MCF 10A (cell line): ENCODE measurements at regions not wholly inside any gene's neighbourhood (a gene's known extent, or its start where the extent isn't known, plus 50 kb on each side); places are given as distances from the start of the nearest gene placed in this dataset.
"Not testable (repeated sequence)": the region's sequence is repeated elsewhere in the genome, so short reads cannot be mapped to it uniquely, and the experiment has no call there.

Experiments
- BruUV-seq: library from RNA; stranded (reverse); fragments of 400-500 nt; replicated peaks from 2 replicates; lab custom pipeline; 2021; lab: Mats Ljungman, UMichigan
- CTCF ChIA-PET: fragments of 300-600 bp; sonication (Branson Sonifier 250); formaldehyde crosslinking; extraction: SDS; loops from one replicate; lab custom pipeline; 2021; ENCODE audit warnings: antibody characterized with exemption, inconsistent platforms; lab: Yijun Ruan, JAX
- POLR2A ChIA-PET: fragments of 300-600, 350-650 bp; sonication (Branson Sonifier 250); formaldehyde crosslinking; extraction: SDS; loops from one replicate; lab custom pipeline; 2020; ENCODE audit warnings: antibody characterized with exemption, inconsistent platforms; lab: Yijun Ruan, JAX
- DNase-seq: peaks from one replicate; pipeline ENCODE4 v3.0.0-alpha.2; 2018; ENCODE audit not compliant: unreplicated experiment
- H3K27ac Mint-ChIP-seq: one replicate; pipeline ENCODE4 v1.8.0; 2022; ENCODE audit warnings: mild to moderate bottlenecking, low read depth, mixed read lengths; ENCODE audit not compliant: unreplicated experiment
- H3K27me3 Mint-ChIP-seq: one replicate; pipeline ENCODE4 v1.8.0; 2022; ENCODE audit warnings: mixed read lengths; ENCODE audit not compliant: insufficient read depth, unreplicated experiment
- H3K36me3 Mint-ChIP-seq: one replicate; pipeline ENCODE4 v1.8.0; 2022; ENCODE audit warnings: mild to moderate bottlenecking, moderate library complexity, mixed read lengths; ENCODE audit not compliant: insufficient read depth, unreplicated experiment
- H3K4me1 Mint-ChIP-seq: one replicate; pipeline ENCODE4 v1.8.0; 2022; ENCODE audit warnings: mixed read lengths; ENCODE audit not compliant: insufficient read depth, unreplicated experiment
- H3K4me3 Mint-ChIP-seq: one replicate; pipeline ENCODE4 v1.8.0; 2022; ENCODE audit warnings: mild to moderate bottlenecking, moderate library complexity, mixed read lengths; ENCODE audit not compliant: unreplicated experiment
- H3K9me3 Mint-ChIP-seq: one replicate; pipeline ENCODE4 v1.8.0; 2022; ENCODE audit warnings: mixed read lengths; ENCODE audit not compliant: unreplicated experiment
- intact Hi-C: fragments of 100-400 bp; cut with micrococcal nuclease; formaldehyde crosslinking; loops from 2 replicates; pipeline ENCODE4 v1.14.1; 2022
- TF ChIP-seq, protein P1 (sequence below): fragments of 200-600 bp; IDR thresholded peaks from one replicate; pipeline ENCODE4 v1.8.0; 2022; ENCODE audit warnings: antibody characterized with exemption, mild to moderate bottlenecking; ENCODE audit not compliant: unreplicated experiment

DNA sequence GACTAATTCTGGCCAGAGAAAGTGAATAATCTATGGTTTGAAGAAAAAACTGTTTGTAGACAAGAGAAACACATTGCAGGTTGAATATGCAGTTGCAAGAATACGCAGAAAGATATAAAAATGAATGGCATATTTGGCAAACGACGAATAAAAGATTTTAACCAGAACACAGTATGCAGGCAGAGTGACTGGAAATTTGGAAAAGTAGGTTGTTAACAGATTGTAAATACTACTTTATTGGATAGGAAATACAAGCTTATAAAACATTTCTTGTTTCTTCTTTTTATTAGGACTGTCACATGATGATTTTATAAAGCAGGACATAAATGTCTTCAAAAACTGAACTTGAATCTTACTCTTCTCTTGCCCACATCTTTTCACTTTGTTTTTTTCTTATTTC lies 573.3 kb upstream of the PBX1 start:
- BruUV-seq = no TSS peak
- ChIA-PET POLR2A (no interaction called here), CTCF (interaction anchor here (1.5 kb wide), 1 partner anchor 14 kb away, joined by 4 read pairs; no protein-coding TSS in a partner anchor)
- Mint-ChIP-seq H3K27ac (no peak overlapping the region), H3K4me1 (no peaks in the 10 kb centered on the region), H3K27me3 (no peaks in the 10 kb centered on the region), H3K36me3 (no peaks in the 10 kb centered on the region), H3K4me3 (no peak overlapping the region), H3K9me3 (peaks cover 8% of the 10 kb centered on the region)
- intact Hi-C loops = no loop called here
- DNase-seq = no peak
- TF ChIP-seq, protein P1, sequence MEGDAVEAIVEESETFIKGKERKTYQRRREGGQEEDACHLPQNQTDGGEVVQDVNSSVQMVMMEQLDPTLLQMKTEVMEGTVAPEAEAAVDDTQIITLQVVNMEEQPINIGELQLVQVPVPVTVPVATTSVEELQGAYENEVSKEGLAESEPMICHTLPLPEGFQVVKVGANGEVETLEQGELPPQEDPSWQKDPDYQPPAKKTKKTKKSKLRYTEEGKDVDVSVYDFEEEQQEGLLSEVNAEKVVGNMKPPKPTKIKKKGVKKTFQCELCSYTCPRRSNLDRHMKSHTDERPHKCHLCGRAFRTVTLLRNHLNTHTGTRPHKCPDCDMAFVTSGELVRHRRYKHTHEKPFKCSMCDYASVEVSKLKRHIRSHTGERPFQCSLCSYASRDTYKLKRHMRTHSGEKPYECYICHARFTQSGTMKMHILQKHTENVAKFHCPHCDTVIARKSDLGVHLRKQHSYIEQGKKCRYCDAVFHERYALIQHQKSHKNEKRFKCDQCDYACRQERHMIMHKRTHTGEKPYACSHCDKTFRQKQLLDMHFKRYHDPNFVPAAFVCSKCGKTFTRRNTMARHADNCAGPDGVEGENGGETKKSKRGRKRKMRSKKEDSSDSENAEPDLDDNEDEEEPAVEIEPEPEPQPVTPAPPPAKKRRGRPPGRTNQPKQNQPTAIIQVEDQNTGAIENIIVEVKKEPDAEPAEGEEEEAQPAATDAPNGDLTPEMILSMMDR = no peak

DNA sequence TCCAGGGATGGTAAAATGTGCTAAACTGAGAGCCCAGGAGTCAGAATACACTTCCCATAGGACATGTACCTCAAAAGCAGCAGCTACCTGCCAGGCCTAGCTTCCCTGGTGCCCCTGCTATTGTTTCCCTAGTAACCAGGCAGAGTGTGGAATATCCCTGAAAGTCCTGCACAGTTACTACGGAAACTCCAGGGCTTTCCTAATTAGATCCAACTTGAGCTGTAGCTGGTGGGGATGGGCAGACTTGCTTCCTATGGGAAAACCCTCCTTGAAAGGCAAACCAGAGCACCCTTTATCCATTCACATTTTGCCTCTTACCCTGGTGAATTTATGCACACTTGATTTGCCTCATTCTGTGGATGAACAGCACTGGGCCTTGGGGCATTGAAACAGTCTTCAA lies 559.9 kb upstream of the PBX1 start:
- ChIA-PET CTCF (interaction anchor here (0.5 to 0.9 kb wide), 4 partner anchors 14 to 1073 kb away, joined by 3 to 6 read pairs (median 4); no protein-coding TSS in a partner anchor), POLR2A (no interaction called here)
- Mint-ChIP-seq H3K27me3 (no peaks in the 10 kb centered on the region), H3K4me3 (no peak overlapping the region), H3K27ac (no peak overlapping the region), H3K36me3 (peaks cover 6% of the 10 kb centered on the region), H3K4me1 (no peaks in the 10 kb centered on the region), H3K9me3 (peaks cover 36% of the 10 kb centered on the region)
- no peak for DNase-seq
- intact Hi-C loops = no loop called here
- no TSS peak for BruUV-seq
- TF ChIP-seq, protein P1 = no peak

DNA sequence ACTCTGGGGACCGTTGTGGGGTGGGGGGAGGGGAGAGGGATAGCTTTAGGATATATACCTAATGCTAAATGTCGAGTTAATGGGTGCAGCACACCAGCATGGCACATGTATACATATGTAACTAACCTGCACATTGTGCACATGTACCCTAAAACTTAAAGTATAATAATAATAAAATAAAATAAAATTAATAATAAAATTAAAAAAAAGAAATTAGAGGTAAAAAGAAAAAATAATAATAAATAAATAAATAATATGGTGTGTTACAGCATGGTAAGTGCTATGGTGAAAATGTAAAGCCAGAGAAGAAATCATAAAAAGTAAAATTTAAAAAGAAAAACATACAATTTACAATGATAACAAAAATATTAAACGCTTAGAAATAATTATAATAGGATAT lies 552.8 kb upstream of the PBX1 start:
- H3K27me3 Mint-ChIP-seq, H3K4me3 Mint-ChIP-seq, DNase-seq, H3K27ac Mint-ChIP-seq, POLR2A ChIA-PET, BruUV-seq, H3K4me1 Mint-ChIP-seq, H3K36me3 Mint-ChIP-seq, intact Hi-C loops, CTCF ChIA-PET: not testable (repeated sequence)
- H3K9me3 Mint-ChIP-seq = peaks cover 50% of the 10 kb centered on the region

DNA sequence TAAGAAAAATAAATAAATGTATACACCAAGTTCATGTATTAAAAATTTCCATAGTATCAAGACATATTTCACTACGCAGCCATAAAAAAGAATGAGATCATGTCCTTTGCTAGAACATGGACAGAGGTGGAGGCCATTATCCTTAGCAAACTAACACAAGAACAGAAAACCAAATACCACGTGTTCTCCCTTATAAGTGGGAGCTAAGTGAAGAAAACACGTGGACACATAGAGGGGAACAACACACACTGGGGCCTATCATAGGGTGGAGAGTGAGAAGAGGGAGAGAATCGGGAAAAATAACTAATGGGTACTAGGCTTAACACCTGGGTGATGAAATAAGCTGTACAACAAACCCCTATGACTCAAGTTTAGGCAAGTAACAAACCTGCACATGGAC lies 552.4 kb upstream of the PBX1 start:
- Mint-ChIP-seq H3K9me3 (peaks cover 50% of the 10 kb centered on the region), H3K36me3 (peaks cover 6% of the 10 kb centered on the region), H3K4me3 (no peak overlapping the region), H3K27ac (no peak overlapping the region), H3K4me1 (no peaks in the 10 kb centered on the region), H3K27me3 (no peaks in the 10 kb centered on the region)
- no TSS peak for BruUV-seq
- TF ChIP-seq, protein P1 = no peak
- ChIA-PET POLR2A (no interaction called here), CTCF (no interaction called here)
- DNase-seq = no peak
- intact Hi-C loops = no loop called here

DNA sequence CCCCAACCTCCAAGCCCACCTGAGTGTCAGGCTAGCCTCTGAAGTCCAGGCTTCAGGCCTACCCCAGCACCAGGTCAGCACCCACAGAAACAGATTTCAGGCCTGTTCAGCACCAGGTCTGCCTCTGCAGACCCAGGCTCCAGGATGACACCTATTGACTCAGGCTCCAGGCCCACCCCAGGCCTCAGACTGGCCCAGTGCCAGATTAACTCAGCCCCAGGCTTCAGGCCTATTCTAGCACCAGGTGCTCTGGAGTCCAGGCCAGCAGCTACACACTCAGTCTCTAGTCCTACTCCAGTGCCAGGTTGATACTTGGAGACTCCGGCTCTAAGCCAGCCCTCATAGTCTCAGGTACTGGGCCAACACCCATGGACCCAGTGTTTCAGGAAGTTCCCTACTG lies 541.7 kb upstream of the PBX1 start:
- TF ChIP-seq, protein P1 = no peak
- no TSS peak for BruUV-seq
- Mint-ChIP-seq H3K9me3 (no peaks in the 10 kb centered on the region), H3K4me1 (no peaks in the 10 kb centered on the region), H3K4me3 (no peak overlapping the region), H3K36me3 (no peaks in the 10 kb centered on the region), H3K27ac (no peak overlapping the region), H3K27me3 (no peaks in the 10 kb centered on the region)
- ChIA-PET POLR2A (no interaction called here), CTCF (interaction anchor here (0.6 kb wide), 1 partner anchor 46 kb away, joined by 4 read pairs; no protein-coding TSS in a partner anchor)
- peak; percentile 6 for DNase-seq
- intact Hi-C loops = no loop called here
